CD4-positive, alpha-beta T cell treated with Interferon gamma for 1 hour (primary cell): ENCODE measurements at regions not wholly inside any gene's neighbourhood (a gene's known extent, or its start where the extent isn't known, plus 50 kb on each side); places are given as distances from the start of the nearest gene placed in this dataset.
"Not testable (repeated sequence)": the region's sequence is repeated elsewhere in the genome, so short reads cannot be mapped to it uniquely, and the experiment has no call there.

ENCODE experiments used
- DNase-seq: peaks from one replicate; pipeline ENCODE4 v3.0.0-alpha.2; 2020

- DNase-seq, result no peak
Observed at GRCh38 chr11:80261776-80262175, 820.9 kb upstream of the TENM4 start.

DNA sequence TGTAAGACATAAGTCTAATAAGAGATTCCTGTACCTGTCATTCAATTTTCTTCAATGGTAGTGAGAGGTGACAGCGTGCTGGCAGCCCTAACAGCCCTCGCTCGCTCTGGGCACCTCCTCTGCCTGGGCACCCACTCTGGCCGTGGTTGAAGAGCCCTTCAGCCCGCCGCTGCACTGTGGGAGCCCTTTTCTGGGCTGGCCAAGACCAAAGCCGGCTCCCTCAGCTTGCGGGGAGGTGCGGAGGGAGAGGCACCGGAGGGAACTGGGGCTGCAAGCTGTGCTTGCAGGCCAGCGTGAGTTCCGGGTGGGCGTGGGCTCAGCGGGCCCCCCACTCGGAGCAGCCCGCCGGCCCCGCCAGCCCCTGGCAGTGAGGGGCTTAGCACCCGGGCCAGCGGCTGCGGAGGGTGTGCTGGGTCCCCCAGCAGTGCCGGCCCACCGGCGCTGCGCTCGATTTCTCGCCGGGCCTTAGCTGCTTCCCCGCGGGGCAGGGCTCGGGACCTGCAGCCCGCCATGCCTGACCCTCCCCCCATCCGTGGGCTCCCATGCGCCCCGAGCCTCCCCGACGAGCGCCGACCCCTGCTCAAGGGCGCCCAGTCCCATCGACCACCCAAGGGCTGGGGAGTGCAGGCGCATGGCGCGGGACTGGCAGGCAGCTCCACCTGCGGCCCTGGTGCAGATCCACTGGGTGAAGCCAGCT is 816.6 kb upstream of the TENM4 start:
- DNase-seq, result not testable (repeated sequence)

- DNase-seq, result no peak
Observed at GRCh38 chr11:80255021-80255420, 814.2 kb upstream of the TENM4 start.

DNA sequence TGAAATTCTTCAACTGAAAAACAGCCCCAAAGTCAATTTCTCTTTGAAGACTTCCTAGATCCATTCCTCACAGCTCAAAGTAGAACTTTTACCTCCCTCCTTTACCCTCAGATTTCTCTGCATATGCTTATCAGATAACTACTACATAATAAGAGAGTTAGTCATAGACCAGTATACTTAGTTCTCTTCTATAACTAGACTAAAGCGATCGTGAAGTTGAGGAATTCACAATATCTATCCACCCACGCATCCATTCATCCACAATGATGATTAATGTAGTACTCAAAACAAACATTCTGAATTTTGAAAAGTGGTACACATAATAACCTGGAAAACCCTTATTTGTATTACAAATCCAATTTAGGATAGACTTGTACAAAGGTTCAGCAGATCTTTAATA is 800.9 kb upstream of the TENM4 start:
- no peak for DNase-seq

GRCh38 chr11:80240245-80240644 is 799.4 kb upstream of the TENM4 start:
- no peak for DNase-seq

DNA sequence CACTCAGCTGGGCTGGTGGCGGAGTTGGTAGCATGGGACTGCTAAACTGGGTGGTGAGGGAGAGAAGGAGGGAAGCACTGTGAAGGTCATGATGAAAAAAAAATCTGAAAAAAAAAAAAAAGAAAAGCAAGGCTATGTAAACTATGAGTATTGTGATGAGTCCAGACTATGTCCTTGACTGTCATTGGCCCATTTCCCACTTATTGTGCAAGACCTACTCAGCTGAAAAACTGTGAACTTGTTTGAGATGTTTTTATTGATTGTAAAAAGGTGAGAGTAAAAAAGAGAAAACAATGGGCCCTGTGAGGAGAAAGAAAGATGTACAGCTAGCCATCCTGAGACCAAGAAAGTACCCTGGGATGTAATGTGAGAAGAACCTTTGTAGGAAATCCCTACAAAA is 798.4 kb upstream of the TENM4 start:
- no peak for DNase-seq

GRCh38 chr11:80227915-80228314 is 787.1 kb upstream of the TENM4 start:
- no peak for DNase-seq

DNA sequence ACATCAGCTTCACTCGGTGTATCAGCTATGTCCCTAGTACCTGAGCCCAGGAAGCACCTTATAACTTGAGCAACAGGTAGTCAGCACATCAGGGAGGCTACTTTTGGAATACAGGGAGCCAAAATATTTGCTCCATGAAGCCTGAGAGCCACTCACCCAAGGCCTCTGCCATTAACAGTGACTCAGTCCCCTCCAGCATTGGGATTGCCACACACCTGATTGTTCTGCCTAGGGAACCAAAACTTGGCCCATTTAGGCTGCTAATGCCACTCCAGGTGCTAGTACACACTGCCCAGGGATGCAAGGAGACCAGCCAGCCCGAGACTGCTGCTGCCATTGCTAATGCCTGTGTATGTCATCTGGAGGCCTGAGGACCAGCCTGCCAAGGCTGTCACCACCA is 773.6 kb upstream of the TENM4 start:
- no peak for DNase-seq

GRCh38 chr11:80211673-80212072 is 770.8 kb upstream of the TENM4 start:
- no peak for DNase-seq

DNA sequence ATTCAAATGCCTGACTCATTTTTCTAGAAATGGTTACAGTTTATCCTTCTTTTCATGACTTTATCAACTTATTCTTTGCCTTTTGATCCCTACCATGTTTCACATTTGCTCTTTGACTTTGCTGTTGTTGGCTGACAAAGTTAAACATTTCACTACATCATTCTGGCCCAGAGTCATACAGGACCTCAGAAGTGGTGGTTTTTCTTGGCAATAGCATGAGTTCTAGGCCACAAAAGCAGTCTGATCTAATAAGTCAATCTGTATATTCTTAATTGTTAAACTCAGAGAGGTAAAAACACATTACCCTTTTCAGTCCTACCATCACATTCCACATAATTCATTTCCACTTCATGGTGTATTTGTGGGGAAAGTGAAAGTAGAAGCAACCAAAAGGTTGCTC is 763.2 kb upstream of the TENM4 start:
- no peak for DNase-seq

DNA sequence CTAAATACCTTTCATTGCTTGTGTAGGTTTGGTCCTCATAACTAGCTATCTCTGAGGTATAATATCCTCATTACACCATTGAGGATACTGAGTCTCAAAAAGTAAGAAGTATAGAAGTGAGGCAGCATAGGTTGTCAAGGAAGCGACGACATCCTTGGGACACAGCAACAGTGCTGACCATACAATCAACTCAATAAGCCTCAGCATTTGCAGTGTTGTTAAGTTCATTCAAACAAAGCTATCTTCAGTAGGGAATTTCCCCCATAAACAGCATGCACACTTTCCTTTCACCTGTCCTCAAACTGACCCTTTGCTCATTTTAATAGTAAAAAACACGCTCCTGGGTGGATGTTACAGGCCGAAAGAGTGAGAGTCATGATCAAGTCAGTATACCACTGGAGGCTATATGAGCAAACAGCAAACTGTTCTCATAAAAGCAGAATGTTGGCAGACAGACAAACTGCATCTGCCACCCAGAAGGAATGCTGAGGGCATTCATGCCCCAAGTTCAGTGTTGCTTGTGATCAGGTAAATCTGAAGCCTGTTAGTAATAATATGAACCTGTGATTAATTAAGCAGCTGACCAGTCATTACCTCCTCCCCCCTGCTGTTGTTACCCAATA is 756.2 kb upstream of the TENM4 start:
- no peak for DNase-seq

GRCh38 chr11:80196041-80196440 is 755.2 kb upstream of the TENM4 start:
- no peak for DNase-seq

- no peak for DNase-seq
Observed at GRCh38 chr11:80194625-80195024, 753.8 kb upstream of the TENM4 start.

DNA sequence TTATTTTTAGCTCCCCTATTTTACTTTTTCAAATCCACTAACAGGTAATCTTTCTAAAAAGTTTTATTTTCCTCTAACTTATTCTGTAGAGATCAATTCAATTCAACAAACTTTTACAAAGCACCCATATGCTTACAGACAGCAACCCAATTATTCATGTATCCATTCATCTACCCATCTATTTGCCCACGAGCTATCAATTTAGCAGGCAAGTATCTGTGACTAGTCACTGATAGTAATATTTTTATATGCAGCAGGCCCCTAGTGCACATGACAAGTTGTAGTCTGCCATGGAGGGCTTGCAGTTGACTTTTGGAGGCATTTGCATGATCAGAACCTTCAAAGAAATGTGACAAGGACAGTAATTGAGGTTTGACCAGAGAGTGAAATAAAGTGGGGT is 753.2 kb upstream of the TENM4 start:
- no peak for DNase-seq

- no peak for DNase-seq
Observed at GRCh38 chr11:80188076-80188627, 747.3 kb upstream of the TENM4 start.

DNA sequence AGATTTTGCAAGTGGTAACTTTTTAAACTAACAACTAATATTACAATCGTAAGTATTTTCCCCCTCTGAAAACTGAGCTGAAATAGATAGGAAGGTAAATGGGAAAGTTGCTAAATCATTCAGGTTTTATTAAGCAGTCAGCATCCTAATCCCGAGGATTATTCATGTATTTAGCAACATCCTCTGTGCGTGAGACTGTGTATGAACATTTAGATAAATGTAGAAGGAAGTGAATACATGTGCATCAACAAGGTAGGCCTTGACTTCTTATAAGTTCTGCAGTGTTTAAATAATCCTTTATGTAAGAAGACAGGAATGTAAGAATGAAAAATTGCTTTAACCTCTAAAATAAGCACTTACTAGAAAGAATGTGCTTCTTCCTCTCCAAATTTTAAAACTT is 745.9 kb upstream of the TENM4 start:
- DNase-seq, result no peak

- DNase-seq, result no peak
Observed at GRCh38 chr11:80182901-80183300, 742.1 kb upstream of the TENM4 start.

- DNase-seq, result no peak
Observed at GRCh38 chr11:80173371-80174136, 732.7 kb upstream of the TENM4 start.

GRCh38 chr11:80168796-80169195 is 728.0 kb upstream of the TENM4 start:
- no peak for DNase-seq

DNA sequence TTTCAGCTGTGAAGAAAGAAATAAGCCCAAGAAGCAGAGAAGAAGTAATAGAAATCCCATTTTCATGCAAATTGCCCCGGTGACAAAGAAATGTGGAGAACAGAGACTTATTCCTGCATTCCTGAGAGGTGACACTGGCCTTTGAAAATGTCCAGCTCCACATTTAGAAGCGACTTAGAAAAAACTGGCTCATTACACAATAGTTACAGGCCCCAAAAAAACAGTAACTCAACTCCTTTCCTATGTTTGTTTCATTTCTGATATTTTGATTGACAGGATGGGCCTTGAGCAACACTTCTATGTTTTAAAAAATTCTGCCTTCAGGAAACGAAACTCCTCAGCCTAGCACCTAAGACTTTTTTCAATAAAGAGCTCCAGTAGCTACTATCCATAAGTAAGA is 726.9 kb upstream of the TENM4 start:
- DNase-seq, result no peak

DNA sequence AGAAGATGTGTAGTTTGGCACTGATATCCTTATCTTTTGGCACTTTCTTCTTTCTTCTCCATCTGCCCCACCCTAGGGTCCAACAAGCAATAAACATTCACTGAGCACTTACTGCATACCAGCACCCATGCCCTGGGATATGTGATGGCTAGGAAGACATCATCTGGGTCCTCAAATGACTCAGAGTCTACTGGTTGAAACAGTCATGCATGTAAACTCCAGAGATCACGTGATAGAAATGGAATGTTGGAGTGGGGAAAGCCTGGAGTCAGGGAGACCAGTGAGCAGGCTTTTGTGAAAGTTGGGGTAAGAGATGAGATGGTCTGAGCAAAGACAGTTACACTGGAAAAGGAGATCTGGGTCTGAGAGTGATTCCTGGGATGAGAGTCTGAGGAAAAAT is 724.9 kb upstream of the TENM4 start:
- no peak for DNase-seq

GRCh38 chr11:80163441-80163840 is 722.6 kb upstream of the TENM4 start:
- DNase-seq, result no peak

- no peak for DNase-seq
Observed at GRCh38 chr11:80163011-80163410, 722.2 kb upstream of the TENM4 start.

DNA sequence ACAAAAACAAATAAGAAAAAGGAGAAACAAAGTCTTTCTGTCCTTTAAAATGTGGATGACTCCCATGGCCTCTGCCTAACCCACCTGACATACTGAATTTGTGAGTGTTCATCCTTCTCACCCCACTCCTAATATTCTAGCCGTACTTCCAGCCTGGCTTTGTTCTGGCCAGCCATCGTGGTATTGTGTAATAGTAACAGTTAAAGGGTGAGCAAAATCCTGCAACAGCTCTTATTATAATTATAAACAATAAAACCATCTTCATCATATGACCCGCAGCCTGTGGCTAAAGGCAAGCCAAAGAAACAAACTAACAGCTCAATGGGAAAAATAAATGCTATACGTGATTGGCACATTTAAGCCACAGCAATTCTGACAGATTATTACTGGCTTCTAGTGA is 721.6 kb upstream of the TENM4 start:
- no peak for DNase-seq
